ENCODE measurements at regions not wholly inside any gene's neighbourhood (a gene's known extent, or its start where the extent isn't known, plus 50 kb on each side); places are given as distances from the start of the nearest gene placed in this dataset.
"Not testable (repeated sequence)": the region's sequence is repeated elsewhere in the genome, so short reads cannot be mapped to it uniquely, and the experiment has no call there.

- Histone ChIP-seq H3K27me3 (replicated peaks in 1 of 7) (no peaks in the 10 kb centered on the region), H3K9me3 (no peaks in the 10 kb centered on the region), H3K27ac (no peak overlapping the region), H3K4me3 (no peak overlapping the region), H3K36me3 (no peaks in the 10 kb centered on the region), H3K4me1 (no peaks in the 10 kb centered on the region)
- TF ChIP-seq POLR2AphosphoS5 (IDR thresholded peaks at IDR 0.05) = no peak
- no peak for TF ChIP-seq CTCF (IDR thresholded peaks at IDR 0.05 in 8 of 11, conservative IDR thresholded peaks at IDR 0.05 in 3 of 11)
- TF ChIP-seq POLR2A (IDR thresholded peaks at IDR 0.05) = no peak
- WGBS, 5 donors = 79 to 88% (median 86%) methylated on average over 5 of the region's 5 CpGs
- no peak for DNase-seq
- intact Hi-C loops (cut with DNase I; ENCODE audit: low total_unique reads) = no loop called here
These were observed 284.6 kb upstream of the UBE2E3 start for GRCh38 chr2:180695586-180696401.

- no peak overlapping the region for H3K4me3 ChIP-seq
- WGBS, 5 donors = 56 to 65% (median 64%) methylated on average over 5 of the region's 5 CpGs
- no peaks in the 10 kb centered on the region for H3K9me3 ChIP-seq
- intact Hi-C loops (cut with DNase I; ENCODE audit: low total_unique reads) = no loop called here
- no peak for DNase-seq
- no peak for TF ChIP-seq CTCF (IDR thresholded peaks at IDR 0.05 in 8 of 11, conservative IDR thresholded peaks at IDR 0.05 in 3 of 11)
- TF ChIP-seq POLR2A (IDR thresholded peaks at IDR 0.05) = no peak
- no peak for TF ChIP-seq POLR2AphosphoS5 (IDR thresholded peaks at IDR 0.05)
- no peak overlapping the region for H3K27ac ChIP-seq
- no peaks in the 10 kb centered on the region for H3K36me3 ChIP-seq
- H3K27me3 ChIP-seq (replicated peaks in 1 of 7) = no peaks in the 10 kb centered on the region
- no peaks in the 10 kb centered on the region for H3K4me1 ChIP-seq
These were observed 285.7 kb upstream of the UBE2E3 start for GRCh38 chr2:180694445-180695421.

- no peak for DNase-seq
- Histone ChIP-seq H3K27me3 (replicated peaks in 1 of 7) (no peaks in the 10 kb centered on the region), H3K9me3 (no peaks in the 10 kb centered on the region), H3K4me3 (no peak overlapping the region), H3K4me1 (no peaks in the 10 kb centered on the region), H3K36me3 (no peaks in the 10 kb centered on the region), H3K27ac (no peak overlapping the region)
- no peak for TF ChIP-seq CTCF (IDR thresholded peaks at IDR 0.05 in 8 of 11, conservative IDR thresholded peaks at IDR 0.05 in 3 of 11)
- TF ChIP-seq POLR2AphosphoS5 (IDR thresholded peaks at IDR 0.05) = no peak
- no peak for TF ChIP-seq POLR2A (IDR thresholded peaks at IDR 0.05)
- 82 to 99% (median 94%) methylated on average over 7 of the region's 7 CpGs for WGBS, 5 donors
- intact Hi-C loops (cut with DNase I; ENCODE audit: low total_unique reads) = no loop called here
These were observed 288.1 kb upstream of the UBE2E3 start for GRCh38 chr2:180692322-180692721.

GRCh38 chr2:180691855-180692223 lies 288.6 kb upstream of the UBE2E3 start:
- H3K9me3 ChIP-seq; H3K27me3 ChIP-seq (replicated peaks in 1 of 7); H3K27ac ChIP-seq; H3K4me3 ChIP-seq; H3K4me1 ChIP-seq; H3K36me3 ChIP-seq; intact Hi-C loops (cut with DNase I; ENCODE audit: low total_unique reads): not testable (repeated sequence)
- peak; percentile 41 for DNase-seq
- 90 to 97% (median 93%) methylated on average over 13 to 15 of the region's 15 CpGs for WGBS, 5 donors

GRCh38 chr2:180691186-180691854 lies 289.1 kb upstream of the UBE2E3 start:
- WGBS, 5 donors = 90 to 97% (median 96%) methylated on average over 23 to 45 of the region's 45 CpGs
- not testable (repeated sequence) for H3K9me3 ChIP-seq
- peak; percentile 53 for DNase-seq

More at GRCh38 chr2:180691186-180691854, 289.1 kb upstream of the UBE2E3 start:
- H3K27ac ChIP-seq; H3K4me3 ChIP-seq; H3K4me1 ChIP-seq; intact Hi-C loops (cut with DNase I; ENCODE audit: low total_unique reads); H3K36me3 ChIP-seq; H3K27me3 ChIP-seq (replicated peaks in 1 of 7): not testable (repeated sequence)

Measured in spleen (tissue), 11 donors.